T-helper 17 cell (primary cell): ENCODE measurements at regions not wholly inside any gene's neighbourhood (a gene's known extent, or its start where the extent isn't known, plus 50 kb on each side); places are given as distances from the start of the nearest gene placed in this dataset.
"Not testable (repeated sequence)": the region's sequence is repeated elsewhere in the genome, so short reads cannot be mapped to it uniquely, and the experiment has no call there.

Experiments
- ATAC-seq: fragments of 150-1000 bp; cut with Tn5 transposase; 2 replicates; pipeline ENCODE4 v1.10.0; 2021; ENCODE audit warnings: mild to moderate bottlenecking, moderate library complexity
- DNase-seq, 3 donors: peaks; one replicate each; pipeline versions ENCODE4 v3.0.0 to v3.0.0-alpha.2; 2020 to 2021
- H3K9me3 ChIP-seq: one replicate; pipeline ENCODE4 v1.7.0; 2013; ENCODE audit warnings: low read length, mild to moderate bottlenecking; ENCODE audit not compliant: control insufficient read depth, poor library complexity, severe bottlenecking
- H3K27ac Mint-ChIP-seq: one replicate; pipeline ENCODE4 v1.8.0; 2022; ENCODE audit warnings: mild to moderate bottlenecking, moderate library complexity, mixed read lengths
- H3K27me3 Mint-ChIP-seq: one replicate; pipeline ENCODE4 v1.8.0; 2022; ENCODE audit warnings: mixed read lengths
- H3K36me3 Mint-ChIP-seq: one replicate; pipeline ENCODE4 v1.8.0; 2022; ENCODE audit warnings: low read depth, mixed read lengths
- H3K4me1 Mint-ChIP-seq: one replicate; pipeline ENCODE4 v1.8.0; 2022; ENCODE audit warnings: mild to moderate bottlenecking, mixed read lengths
- H3K4me3 Mint-ChIP-seq: one replicate; pipeline ENCODE4 v1.8.0; 2022; ENCODE audit warnings: mild to moderate bottlenecking, moderate library complexity, mixed read lengths

- H3K9me3 ChIP-seq: no peaks in the 10 kb centered on the region
- Mint-ChIP-seq H3K27ac (no peak overlapping the region), H3K36me3 (no peaks in the 10 kb centered on the region), H3K4me1 (no peaks in the 10 kb centered on the region), H3K4me3 (no peak overlapping the region), H3K27me3 (no peaks in the 10 kb centered on the region)
- DNase-seq: no peak
- ATAC-seq: no peak
These were observed 262.7 kb downstream of the DEPDC1B start for GRCh38 chr5:60437308-60437707.

DNA sequence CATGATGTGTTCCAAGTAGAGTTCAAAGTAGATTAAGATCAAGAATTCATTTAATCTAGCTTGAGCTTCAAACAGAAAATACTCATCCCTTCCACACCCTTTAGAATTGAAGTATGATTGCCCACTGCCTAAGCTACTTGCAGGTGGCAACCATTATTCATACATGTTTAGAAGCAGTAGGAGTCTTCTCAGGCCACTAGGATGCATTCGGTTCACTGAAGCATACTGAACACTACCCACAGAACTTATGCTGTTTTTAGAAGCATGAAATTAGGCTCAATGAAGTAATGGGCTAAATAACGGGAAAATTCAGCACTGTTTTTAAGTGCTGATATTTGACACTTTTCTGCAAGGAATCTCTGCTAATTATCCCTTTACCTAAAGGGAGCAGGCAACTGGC is 263.4 kb downstream of the DEPDC1B start:
- H3K27ac Mint-ChIP-seq: no peak overlapping the region
- no peaks in the 10 kb centered on the region for H3K36me3 Mint-ChIP-seq
- no peaks in the 10 kb centered on the region for H3K4me1 Mint-ChIP-seq
- no peak overlapping the region for H3K4me3 Mint-ChIP-seq
- H3K9me3 ChIP-seq: no peaks in the 10 kb centered on the region
- H3K27me3 Mint-ChIP-seq: no peaks in the 10 kb centered on the region
- no peak for DNase-seq
- no peak for ATAC-seq

GRCh38 chr5:60435808-60436207 is 264.2 kb downstream of the DEPDC1B start:
- no peaks in the 10 kb centered on the region for H3K9me3 ChIP-seq
- Mint-ChIP-seq H3K36me3 (no peaks in the 10 kb centered on the region), H3K27ac (no peak overlapping the region), H3K27me3 (no peaks in the 10 kb centered on the region), H3K4me3 (no peak overlapping the region), H3K4me1 (no peaks in the 10 kb centered on the region)
- DNase-seq: no peak
- no peak for ATAC-seq

DNA sequence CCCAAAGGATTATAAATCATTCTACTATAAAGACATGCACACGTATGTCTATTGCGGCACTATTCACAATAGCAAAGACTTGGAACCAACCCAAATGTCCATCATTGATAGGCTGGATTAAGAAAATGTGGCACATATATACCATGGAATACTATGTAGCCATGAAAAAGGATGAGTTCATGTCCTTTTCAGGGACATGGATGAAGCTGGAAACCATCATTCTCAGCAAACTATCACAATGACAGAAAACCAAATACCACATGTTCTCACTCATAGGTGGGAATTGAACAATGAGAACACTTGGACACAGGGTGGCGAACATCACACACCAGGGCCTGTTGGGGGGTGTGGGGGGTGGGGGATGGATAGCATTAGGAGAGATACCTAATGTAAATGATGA is 273.8 kb downstream of the DEPDC1B start:
- not testable (repeated sequence) for H3K4me1 Mint-ChIP-seq, DNase-seq, H3K27ac Mint-ChIP-seq, H3K36me3 Mint-ChIP-seq, H3K9me3 ChIP-seq, H3K27me3 Mint-ChIP-seq, H3K4me3 Mint-ChIP-seq, ATAC-seq

DNA sequence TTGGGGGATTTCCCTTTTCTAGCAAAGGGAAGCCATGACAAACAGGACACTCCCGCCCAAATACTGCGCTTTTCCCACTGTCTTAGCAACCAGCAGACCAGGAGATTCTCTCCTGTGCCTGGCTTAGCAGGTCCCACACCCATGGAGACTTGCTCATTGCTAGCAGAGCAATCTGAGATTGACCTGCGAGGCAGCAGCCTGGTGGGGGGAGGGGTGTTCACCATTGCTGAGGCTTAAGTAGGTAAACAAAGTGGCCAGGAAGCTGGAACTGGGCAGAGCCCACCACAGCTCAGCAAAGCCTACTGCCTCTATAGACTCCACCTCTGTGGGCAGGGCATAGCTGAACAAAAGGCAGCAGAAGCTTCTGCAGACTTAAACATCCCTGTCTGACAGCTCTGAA is 279.2 kb downstream of the DEPDC1B start:
- not testable (repeated sequence) for H3K4me1 Mint-ChIP-seq, H3K4me3 Mint-ChIP-seq, H3K27ac Mint-ChIP-seq, DNase-seq, H3K9me3 ChIP-seq, H3K36me3 Mint-ChIP-seq, ATAC-seq, H3K27me3 Mint-ChIP-seq

- no peak overlapping the region for H3K27ac Mint-ChIP-seq
- H3K4me1 Mint-ChIP-seq: no peaks in the 10 kb centered on the region
- DNase-seq (no peak), ATAC-seq (no peak)
- H3K9me3 ChIP-seq: no peaks in the 10 kb centered on the region
- H3K27me3 Mint-ChIP-seq: no peaks in the 10 kb centered on the region
- H3K4me3 Mint-ChIP-seq: no peak overlapping the region
- no peaks in the 10 kb centered on the region for H3K36me3 Mint-ChIP-seq
These were observed 282.3 kb downstream of the DEPDC1B start for GRCh38 chr5:60417500-60418181.

DNA sequence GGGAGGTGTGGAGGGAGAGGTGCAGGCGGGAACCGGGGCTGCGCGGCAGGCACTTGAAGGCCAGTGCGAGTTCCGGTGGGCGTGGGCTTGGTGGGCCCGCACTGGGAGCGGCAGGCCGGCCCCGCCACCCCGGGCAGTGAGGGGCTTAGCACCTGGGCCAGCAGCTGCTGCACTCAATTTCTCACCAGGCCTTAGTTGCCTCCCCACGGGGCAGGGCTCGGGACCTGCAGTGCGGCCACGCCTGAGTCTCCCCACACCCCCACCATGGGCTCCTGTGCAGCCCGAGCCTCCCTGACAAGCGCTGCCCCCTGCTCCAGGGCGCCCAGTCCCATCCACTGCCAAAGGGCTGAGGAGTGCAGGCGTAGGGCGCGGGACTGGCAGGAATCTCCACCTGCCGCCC is 284.5 kb downstream of the DEPDC1B start:
- Mint-ChIP-seq H3K4me1 (no peaks in the 10 kb centered on the region), H3K36me3 (no peaks in the 10 kb centered on the region), H3K27ac (no peak overlapping the region), H3K4me3 (no peak overlapping the region), H3K27me3 (no peaks in the 10 kb centered on the region)
- DNase-seq: no peak
- ATAC-seq: no peak
- no peaks in the 10 kb centered on the region for H3K9me3 ChIP-seq

GRCh38 chr5:60410427-60410826 is 289.5 kb downstream of the DEPDC1B start:
- Mint-ChIP-seq H3K27ac (no peak overlapping the region), H3K27me3 (no peaks in the 10 kb centered on the region), H3K36me3 (no peaks in the 10 kb centered on the region), H3K4me1 (no peaks in the 10 kb centered on the region), H3K4me3 (no peak overlapping the region)
- ATAC-seq: no peak
- no peaks in the 10 kb centered on the region for H3K9me3 ChIP-seq
- DNase-seq: no peak

DNA sequence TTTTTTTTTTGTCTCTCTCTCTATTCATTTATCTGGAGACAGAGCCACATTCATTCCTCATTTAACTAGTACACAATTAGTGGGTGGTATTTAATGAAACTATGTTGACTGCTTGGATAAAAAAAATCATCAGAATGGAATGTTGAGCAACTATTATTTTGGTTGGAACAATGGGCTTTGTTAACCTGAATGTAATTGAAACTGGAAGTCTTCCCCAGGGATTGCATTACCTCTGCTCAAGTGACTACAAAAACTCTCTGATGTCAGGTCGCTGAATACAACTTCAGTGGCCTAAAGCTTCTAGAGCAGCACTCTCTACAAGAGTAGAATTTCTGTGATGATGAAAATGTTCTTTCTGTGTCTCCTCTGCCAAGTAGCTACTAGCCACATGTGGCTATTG is 295.8 kb downstream of the DEPDC1B start:
- Mint-ChIP-seq H3K4me1 (no peaks in the 10 kb centered on the region), H3K36me3 (no peaks in the 10 kb centered on the region), H3K27ac (no peak overlapping the region), H3K4me3 (no peak overlapping the region), H3K27me3 (no peaks in the 10 kb centered on the region)
- no peaks in the 10 kb centered on the region for H3K9me3 ChIP-seq
- ATAC-seq: no peak
- DNase-seq: no peak

DNA sequence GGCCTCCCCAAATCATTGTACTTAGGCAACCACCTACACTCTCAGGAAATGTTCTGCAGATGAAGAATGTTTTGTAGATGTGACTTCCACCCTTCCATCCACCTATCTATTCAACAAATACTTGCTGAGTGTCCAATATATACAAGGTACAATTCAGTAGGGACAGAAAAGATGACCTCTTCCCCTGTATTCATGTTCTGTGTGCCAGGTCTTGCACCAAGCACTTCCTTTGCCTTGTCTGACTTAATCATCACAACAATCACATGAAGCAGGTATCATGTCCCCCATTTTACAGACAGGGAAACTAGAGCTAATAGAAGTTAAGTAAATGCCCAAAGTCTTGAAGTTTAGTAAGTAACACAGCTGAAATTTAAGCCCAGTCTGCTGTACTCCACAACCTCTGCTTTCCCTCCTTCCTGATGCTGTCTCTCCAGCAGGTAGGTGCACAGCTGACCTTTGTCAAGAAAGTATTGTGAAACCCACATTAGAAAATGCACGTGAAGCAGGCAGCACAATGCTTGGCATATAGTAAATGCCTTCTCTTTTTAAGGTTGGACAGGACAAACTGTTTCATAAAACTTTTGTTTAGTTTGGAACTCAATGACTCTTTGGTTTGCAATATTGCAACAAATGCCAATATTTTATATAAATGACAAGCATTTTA is 296.5 kb downstream of the DEPDC1B start:
- H3K36me3 Mint-ChIP-seq: no peaks in the 10 kb centered on the region
- H3K4me1 Mint-ChIP-seq: no peaks in the 10 kb centered on the region
- H3K27me3 Mint-ChIP-seq: no peaks in the 10 kb centered on the region
- ATAC-seq: no peak
- no peak overlapping the region for H3K4me3 Mint-ChIP-seq
- DNase-seq: no peak
- no peak overlapping the region for H3K27ac Mint-ChIP-seq
- H3K9me3 ChIP-seq: no peaks in the 10 kb centered on the region

DNA sequence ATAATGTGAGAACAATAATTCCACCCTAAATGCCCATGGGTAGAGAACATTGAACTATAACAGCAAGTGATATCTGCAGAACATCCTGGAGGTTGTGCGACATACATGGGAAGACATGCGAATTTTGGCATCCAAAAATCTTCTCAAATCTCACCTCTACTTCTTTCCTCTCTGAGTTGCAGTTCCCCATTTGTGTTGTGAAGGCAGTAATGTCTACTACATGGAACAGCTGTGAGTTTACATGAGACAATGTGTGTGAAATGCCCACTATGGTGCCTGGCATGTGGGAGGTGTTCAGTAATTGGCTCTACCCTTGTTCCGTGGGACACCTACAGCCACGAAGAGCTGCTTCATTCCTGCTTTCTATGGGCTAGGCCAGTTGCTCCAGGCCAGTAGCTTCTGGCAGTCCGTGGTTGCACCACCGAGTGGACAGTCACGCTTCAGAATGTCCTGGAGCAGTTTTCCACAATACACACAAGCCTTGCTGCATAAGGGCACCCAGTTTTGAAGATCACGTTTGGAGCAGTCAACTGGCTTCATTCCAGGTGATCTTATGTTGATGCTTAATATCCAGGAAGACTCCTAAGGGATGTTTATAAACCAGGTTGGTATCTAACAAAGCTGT is 297.7 kb downstream of the DEPDC1B start:
- no peak overlapping the region for H3K27ac Mint-ChIP-seq
- DNase-seq (no peak), ATAC-seq (no peak)
- H3K27me3 Mint-ChIP-seq: no peaks in the 10 kb centered on the region
- no peaks in the 10 kb centered on the region for H3K4me1 Mint-ChIP-seq
- H3K4me3 Mint-ChIP-seq: no peak overlapping the region
- H3K9me3 ChIP-seq: no peaks in the 10 kb centered on the region
- H3K36me3 Mint-ChIP-seq: no peaks in the 10 kb centered on the region

GRCh38 chr5:60401526-60401925 is 298.4 kb downstream of the DEPDC1B start:
- no peak overlapping the region for H3K27ac Mint-ChIP-seq
- DNase-seq: no peak
- ATAC-seq: no peak
- H3K36me3 Mint-ChIP-seq: no peaks in the 10 kb centered on the region
- no peaks in the 10 kb centered on the region for H3K9me3 ChIP-seq
- H3K4me3 Mint-ChIP-seq: no peak overlapping the region
- H3K4me1 Mint-ChIP-seq: no peaks in the 10 kb centered on the region
- H3K27me3 Mint-ChIP-seq: no peaks in the 10 kb centered on the region

DNA sequence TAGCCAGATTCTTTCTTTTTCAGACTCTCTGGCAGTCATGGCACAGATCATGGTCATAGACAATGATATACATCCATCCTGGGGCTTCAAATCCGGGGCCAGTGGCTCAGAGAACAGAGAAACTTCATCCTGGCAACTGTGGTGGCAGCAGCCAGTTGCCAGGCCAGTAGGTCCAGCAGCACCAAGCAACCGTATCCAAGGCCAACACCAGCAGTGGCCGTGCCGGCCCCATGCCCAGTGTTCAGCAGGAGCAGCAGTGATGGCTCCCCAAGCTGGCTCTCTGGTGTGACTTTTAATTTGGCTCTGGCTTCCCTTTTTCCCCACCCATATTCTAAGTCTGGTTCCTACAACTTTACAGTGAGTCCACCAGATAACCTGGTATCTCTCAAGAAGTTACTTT is 300.5 kb downstream of the DEPDC1B start:
- no peaks in the 10 kb centered on the region for H3K4me1 Mint-ChIP-seq
- no peaks in the 10 kb centered on the region for H3K36me3 Mint-ChIP-seq
- H3K9me3 ChIP-seq: no peaks in the 10 kb centered on the region
- DNase-seq (no peak), ATAC-seq (no peak)
- H3K4me3 Mint-ChIP-seq: no peak overlapping the region
- H3K27ac Mint-ChIP-seq: no peak overlapping the region
- no peaks in the 10 kb centered on the region for H3K27me3 Mint-ChIP-seq
